ENCODE measurements at regions not wholly inside any gene's neighbourhood (a gene's known extent, or its start where the extent isn't known, plus 50 kb on each side); places are given as distances from the start of the nearest gene placed in this dataset.
"Not testable (repeated sequence)": the region's sequence is repeated elsewhere in the genome, so short reads cannot be mapped to it uniquely, and the experiment has no call there.

DNA sequence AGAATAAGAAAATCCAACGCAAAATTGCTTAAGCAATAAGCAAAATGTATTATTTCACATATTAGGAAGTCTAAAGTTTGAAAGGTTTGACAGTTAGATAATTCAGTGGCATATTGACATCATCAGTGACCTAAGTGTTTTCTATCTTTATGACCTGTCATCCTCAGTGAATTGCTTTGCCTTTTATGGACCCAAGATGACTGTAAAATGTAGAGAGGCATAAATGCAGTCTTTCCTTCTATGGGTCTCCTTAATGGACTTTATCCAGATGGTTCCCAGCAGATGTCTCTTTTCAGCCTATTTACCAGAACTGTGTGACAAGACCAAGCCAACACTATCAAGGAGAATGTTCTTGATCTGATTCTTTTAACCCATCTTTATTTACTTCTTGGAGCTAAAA lies 192.9 kb downstream of the SPDYE17 start:
- DNase-seq: not testable (repeated sequence)

DNA sequence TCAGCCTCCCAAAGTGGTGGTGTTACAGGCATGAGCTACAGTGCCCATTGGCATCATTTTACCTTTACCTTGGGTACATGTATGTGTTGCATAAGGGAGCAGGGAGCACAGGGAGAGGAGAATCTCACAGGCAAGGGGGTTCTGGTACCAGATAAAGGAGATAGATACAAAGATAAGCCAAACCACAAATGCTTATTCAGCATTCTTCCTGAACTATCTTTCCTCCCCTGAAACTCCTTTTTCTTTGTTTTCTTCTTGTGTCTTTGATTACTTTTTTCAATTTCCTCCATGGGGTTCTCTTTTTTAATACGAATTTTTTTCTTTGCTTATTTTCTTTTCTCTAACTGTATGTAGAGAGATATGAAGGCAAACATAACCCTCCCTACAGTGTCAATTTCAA lies 193.8 kb downstream of the SPDYE17 start:
- DNase-seq: not testable (repeated sequence)

DNA sequence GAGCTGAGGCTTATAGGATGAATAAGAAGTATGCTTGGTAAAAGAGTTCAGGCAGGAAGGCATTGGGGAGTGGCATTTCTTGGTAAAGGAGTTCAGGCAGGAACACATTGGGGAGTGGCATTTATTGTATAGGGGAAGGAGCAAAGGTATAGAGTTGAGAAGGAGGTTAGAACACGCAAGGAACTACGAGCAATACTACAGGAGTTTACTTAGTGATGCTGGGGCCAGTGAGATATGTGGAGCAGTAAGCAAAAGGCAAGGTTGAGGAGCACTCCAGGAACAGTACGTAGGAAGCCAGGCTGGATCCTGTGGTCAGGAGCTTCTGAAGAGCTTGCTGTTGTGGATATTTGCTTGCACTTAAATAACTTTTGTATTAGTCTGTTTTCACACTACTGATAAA lies 202.2 kb upstream of the POMZP3 start:
- DNase-seq: not testable (repeated sequence)

DNA sequence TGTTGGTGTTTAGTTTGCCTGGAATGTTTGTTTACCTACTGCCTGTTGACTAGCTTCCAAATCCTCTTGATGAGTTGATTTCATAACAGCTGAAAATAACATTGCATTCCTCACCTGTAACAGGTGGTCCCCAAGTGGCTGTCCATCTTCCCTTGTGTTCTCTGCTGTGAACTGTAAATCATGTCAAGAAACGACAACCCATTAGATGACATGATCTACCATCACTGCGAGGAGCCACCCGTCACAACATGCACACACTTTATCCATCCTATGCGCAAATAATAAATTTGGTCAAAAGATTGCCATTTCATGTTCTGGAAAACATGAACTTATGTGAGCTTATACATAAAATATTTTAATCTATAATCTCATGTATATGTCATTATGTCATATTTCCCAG lies 199.1 kb upstream of the POMZP3 start:
- not testable (repeated sequence) for DNase-seq

DNA sequence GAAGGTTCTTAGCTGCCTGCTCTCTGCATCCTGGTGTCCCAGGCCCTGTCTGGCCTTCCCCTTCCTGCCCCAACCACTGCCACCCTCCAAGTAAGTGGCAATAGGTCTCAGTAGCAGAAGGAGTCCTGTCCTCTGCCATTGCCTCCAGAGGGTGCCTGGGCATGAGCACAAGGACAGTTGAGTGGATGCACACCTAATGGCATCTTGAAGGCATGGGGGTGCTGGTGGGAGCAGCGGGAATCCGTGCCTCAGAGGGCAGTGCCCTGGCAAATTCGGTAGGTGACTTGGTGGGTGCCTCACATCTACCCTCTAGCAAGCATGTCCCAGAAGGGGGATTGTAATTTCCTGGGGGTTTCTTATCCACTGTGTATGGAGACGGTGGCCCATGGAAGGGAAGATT lies 182.8 kb upstream of the POMZP3 start:
- DNase-seq: not testable (repeated sequence)

- not testable (repeated sequence) for DNase-seq
Observed at GRCh38 chr7:76807588-76808100, 180.6 kb upstream of the POMZP3 start.

DNA sequence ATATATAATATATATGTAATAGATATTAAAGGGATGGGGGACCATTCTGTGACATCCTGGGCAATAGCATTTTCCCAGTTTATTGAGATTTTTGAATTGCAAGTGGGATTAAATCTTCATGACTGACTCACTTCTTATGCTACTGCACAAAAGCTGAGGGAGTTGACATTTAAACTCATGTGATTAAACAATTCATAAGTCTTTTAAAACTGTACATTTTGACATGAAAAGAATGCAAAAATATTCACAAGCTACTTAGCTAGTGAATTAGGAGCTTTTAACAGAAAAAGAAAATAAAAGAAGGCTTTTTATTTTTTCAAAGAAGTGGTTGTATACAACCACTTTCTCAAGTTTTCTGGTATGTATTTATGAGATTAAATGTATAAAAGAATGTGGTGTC lies 179.4 kb upstream of the POMZP3 start:
- not testable (repeated sequence) for DNase-seq

DNA sequence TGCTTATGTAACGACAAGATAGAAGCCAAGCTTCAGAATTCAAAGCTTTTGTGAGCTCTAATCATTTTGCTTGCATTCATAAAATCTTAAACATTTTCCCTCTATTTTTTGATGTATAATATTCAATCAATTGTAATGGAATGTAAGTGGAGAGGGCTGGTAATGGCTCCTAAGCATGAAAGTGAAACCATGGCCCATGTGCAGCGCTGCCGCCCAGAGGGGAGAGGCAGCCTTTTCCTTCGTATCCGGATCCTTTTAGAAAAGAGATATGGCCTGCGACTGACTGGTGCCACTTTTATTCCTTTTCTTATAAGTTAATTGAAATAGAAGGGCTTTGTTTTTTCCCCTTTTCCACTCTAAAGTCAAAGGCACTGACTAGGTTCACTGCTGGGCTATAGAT lies 178.9 kb upstream of the POMZP3 start:
- not testable (repeated sequence) for DNase-seq

GRCh38 chr7:76805262-76805661 lies 178.2 kb upstream of the POMZP3 start:
- not testable (repeated sequence) for DNase-seq

- not testable (repeated sequence) for DNase-seq
Observed at GRCh38 chr7:76797639-76798038, 170.6 kb upstream of the POMZP3 start.

DNA sequence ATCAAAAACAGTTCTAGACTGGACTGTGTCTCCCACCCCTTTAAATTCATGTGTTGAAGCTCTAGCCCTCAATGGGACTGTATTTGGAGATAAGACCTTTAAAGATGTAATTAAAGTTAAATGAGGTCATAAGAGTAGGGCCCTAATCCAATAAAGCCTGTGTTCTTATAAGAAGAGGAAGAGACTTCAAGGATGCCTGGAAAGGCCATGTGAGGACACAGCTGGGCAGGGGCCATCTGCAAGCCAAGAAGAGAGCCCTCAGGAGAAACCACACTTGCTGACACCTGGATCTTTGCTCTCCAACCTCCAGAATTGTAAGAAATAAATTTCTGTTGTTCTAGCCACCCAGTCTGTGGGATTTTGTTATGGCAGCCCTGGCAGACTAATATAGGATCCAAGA lies 153.6 kb upstream of the POMZP3 start:
- DNase-seq: not testable (repeated sequence)

DNA sequence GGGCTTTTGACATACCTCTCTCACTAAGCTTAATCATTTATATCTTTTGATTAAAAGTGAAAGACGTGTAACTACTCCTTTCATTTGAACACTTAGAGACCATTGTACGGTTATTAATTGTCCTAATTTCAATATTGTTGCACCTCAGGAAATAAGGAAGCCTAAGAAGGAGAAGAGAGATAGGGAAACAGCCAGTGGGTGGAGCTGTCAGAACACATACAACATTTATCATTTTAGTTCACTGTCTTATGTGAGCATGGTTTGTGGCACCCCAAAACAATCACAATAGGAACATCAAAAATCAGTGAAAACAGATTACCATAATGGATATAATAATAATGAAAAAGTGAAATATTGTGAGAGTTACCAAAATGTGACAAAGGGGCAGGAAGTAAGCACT lies 147.2 kb upstream of the POMZP3 start:
- not testable (repeated sequence) for DNase-seq

- DNase-seq: not testable (repeated sequence)
Observed at GRCh38 chr7:76771980-76772379, 144.9 kb upstream of the POMZP3 start.

DNA sequence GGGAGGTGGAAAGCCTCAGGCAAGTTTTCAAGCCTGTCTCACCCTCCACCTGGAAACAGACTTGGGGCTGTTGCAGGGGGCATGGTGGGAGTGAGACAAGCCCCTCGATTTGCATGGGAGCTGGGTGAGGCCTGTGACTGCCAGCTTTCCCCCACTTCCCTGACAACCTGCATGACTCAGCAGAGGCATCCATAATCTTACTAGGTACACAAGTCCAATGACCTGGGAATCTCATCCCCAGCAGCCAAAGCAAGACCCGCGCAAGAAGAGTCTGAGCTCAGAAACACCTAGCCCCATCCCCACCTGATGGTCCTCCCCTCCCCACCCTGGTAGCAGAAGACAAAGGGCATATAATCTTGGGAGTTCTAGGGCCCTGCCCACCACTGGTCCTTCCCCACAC lies 136.9 kb upstream of the POMZP3 start:
- DNase-seq: peak; percentile 48

- not testable (repeated sequence) for DNase-seq
Observed at GRCh38 chr7:76760546-76761220, 133.6 kb upstream of the POMZP3 start.

DNA sequence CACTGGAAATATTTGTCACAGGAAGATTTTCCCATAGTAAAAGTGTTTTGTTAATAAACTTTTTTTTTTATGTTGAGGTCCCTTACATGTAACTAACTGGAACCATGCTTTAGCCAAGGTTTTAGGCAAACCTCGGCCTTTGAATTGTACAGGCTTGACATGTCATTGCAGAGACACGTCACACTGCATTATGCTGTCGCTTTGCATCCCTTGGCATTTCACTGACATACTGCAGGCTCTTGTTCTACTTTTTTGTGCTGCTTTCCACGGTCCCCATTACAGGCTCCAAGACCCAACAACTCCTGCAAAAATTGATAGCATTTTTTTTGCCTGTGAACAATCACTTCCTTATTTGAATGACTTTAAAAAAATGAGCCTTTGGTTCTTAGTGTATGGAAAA lies 112.5 kb upstream of the POMZP3 start:
- DNase-seq: not testable (repeated sequence)

DNA sequence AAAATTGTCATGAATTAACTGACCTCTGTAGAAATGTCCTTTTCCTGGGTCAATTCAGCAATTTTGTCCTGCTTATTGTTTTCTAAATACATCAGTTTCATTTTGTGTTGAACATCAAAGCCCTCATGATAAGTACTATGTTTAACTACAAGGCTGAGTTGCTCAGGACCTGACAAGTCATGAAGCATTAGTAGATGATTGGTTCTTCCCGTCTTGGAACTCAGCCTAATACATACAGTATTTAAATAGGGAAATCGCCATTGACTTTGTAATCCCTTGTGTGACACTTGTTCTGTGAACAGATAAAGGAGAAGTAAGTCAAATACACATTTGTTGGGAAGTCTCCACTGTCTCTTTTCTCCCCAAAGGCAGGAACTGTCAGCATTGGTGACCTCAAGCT lies 109.6 kb upstream of the POMZP3 start:
- DNase-seq: not testable (repeated sequence)

- DNase-seq: not testable (repeated sequence)
Observed at GRCh38 chr7:76736091-76736490, 109.0 kb upstream of the POMZP3 start.

DNA sequence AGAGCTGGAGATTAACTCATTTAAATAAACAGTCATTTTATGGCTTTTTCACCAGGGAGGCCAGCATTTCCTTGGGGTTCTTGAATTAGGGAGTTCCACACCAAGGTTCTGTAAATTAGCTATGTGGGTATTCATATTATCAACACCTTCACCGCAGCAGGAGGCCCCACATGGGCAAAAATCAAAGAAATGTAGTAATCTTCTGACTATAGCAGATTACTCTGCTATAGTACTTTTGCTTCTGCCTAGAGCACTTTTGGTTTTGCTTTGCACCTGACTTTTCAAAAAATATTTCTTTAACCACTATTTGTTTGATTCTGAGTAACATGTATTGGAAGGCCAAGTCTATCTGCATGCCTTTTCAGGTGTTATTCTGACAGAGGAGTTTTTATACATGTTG lies 108.6 kb upstream of the POMZP3 start:
- DNase-seq: not testable (repeated sequence)

GRCh38 chr7:76728571-76728974 lies 101.5 kb upstream of the POMZP3 start:
- not testable (repeated sequence) for DNase-seq

DNA sequence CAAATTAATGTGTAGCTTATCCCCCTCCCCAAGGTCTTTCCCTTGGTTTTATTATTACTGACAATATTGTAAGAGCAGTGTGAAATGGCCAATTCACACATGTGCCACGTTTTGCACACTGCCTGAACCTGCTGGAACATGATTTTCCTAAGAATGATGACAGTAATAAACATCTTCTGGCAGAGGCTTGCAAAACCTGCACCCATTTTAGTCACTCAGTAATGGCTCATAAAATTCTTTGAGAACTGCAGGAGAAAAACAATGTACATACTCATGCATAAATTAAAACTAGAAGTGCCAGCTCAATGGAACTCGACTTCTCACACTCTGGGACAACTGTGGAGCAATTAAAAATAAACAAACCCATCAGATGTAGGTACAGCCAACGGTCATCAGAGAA lies 96.8 kb upstream of the POMZP3 start:
- not testable (repeated sequence) for DNase-seq

DNA sequence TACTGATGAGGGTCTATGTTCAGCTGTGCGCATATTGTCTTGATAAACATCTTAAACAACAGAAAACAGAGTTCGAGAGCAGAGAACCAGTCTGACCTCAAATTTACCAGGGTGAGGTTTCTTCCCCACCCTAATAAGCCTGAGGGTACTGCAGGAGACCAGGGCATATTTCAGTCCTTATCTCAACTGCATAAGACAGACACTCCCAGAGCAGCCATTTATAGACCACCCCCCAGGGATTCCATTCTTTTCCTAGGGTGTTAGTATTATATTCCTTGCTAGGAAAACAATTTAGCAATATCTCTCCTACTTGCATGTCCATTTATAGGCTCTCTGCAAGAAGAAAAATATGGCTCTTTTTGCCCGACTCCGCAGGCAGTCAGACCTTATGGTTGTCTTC lies 89.5 kb upstream of the POMZP3 start:
- not testable (repeated sequence) for DNase-seq

- not testable (repeated sequence) for DNase-seq
Observed at GRCh38 chr7:76712926-76713325, 85.8 kb upstream of the POMZP3 start.

- not testable (repeated sequence) for DNase-seq
Observed at GRCh38 chr7:76711648-76712047, 84.6 kb upstream of the POMZP3 start.

DNA sequence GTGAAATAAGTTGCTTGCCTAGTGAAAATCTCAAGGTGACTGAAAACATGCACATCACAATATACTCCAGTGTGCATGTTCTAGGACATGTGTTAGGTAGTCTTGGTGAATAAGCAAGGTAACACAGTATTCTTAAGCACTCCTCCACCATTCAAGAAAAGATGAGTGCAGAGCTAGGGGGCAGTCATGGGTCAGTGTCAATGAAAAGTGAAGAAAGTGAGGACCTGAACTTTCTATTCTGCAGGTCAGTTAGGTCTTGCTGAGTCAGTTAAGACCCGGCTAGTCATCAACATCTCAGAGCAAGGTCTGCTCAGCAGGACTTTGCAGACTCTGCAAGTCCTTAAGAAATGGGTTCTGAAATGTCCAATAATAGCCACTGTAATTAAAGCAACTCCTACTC lies 82.6 kb upstream of the POMZP3 start:
- DNase-seq: peak; percentile 56

All from islet precursor cell (in vitro differentiated cells).